HEK293 (cell line): ENCODE measurements at regions not wholly inside any gene's neighbourhood (a gene's known extent, or its start where the extent isn't known, plus 50 kb on each side); places are given as distances from the start of the nearest gene placed in this dataset.

Experiments used
- CTCF ChIA-PET: fragments of 350-600 bp; formaldehyde crosslinking; extraction: SDS; loops from one replicate; lab custom pipeline; 2021; ENCODE audit warnings: antibody characterized with exemption; lab: Yijun Ruan, JAX
- POLR2A ChIA-PET: fragments of 300-600 bp; formaldehyde crosslinking; extraction: SDS; loops from one replicate; lab custom pipeline; 2020; ENCODE audit warnings: antibody characterized with exemption, inconsistent platforms; lab: Yijun Ruan, JAX
- H3K27ac ChIP-seq: fragments of 200-500 bp; sonication (Bioruptor generic); 2 replicates; pipeline ENCODE4 v1.5.1; 2014; ENCODE audit warnings: low read depth, low read length, control low read depth, inconsistent platforms; ENCODE audit errors: extremely low read depth
- H3K36me3 ChIP-seq, 2 experiments: fragments of 200-500 bp in 1 of 2; sonication (Bioruptor generic) in 1 of 2; 1 replicate in 1 of 2; 2 replicates in 1 of 2; pipeline ENCODE4 v1.5.1; 2014 to 2017; ENCODE audit warnings: inconsistent platforms in 2 of 2, low read length in 2 of 2; ENCODE audit not compliant: control insufficient read depth in 2 of 2, insufficient read depth in 1 of 2
- H3K4me1 ChIP-seq: fragments of 200-500 bp; sonication (Bioruptor generic); 2 replicates; pipeline ENCODE4 v1.5.1; 2014; ENCODE audit warnings: mild to moderate bottlenecking, low read length, inconsistent platforms; ENCODE audit not compliant: control insufficient read depth, insufficient read depth
- H3K4me3 ChIP-seq: 2 replicates; pipeline ENCODE4 v1.5.1; 2011; ENCODE audit warnings: low read depth, mild to moderate bottlenecking, control low read depth, low read length, moderate library complexity
- H3K9me3 ChIP-seq: fragments of 200-500 bp; sonication (Bioruptor generic); 2 replicates; pipeline ENCODE4 v1.5.1; 2014; ENCODE audit warnings: low read depth, low read length, inconsistent platforms; ENCODE audit not compliant: control insufficient read depth, insufficient read depth
- KLF10 ChIP-seq: fragments of 450-650 bp; IDR thresholded peaks from 2 replicates; pipeline ENCODE4 v1.5.1; 2018; ENCODE audit warnings: missing biosample characterization, mild to moderate bottlenecking, missing genetic modification characterization
- KLF16 ChIP-seq: fragments of 450-650 bp; formaldehyde crosslinking; IDR thresholded peaks from 2 replicates; pipeline ENCODE4 v1.5.1; 2017; ENCODE audit warnings: missing biosample characterization, missing genetic modification characterization
- KLF8 ChIP-seq: fragments of 450-650 bp; formaldehyde crosslinking; IDR thresholded peaks from 2 replicates; pipeline ENCODE4 v1.5.1; 2016; ENCODE audit warnings: missing biosample characterization, missing genetic modification characterization
- MZF1 ChIP-seq: fragments of 450-650 bp; formaldehyde crosslinking; IDR thresholded peaks from 2 replicates; pipeline ENCODE4 v1.5.1; 2017; ENCODE audit warnings: missing biosample characterization, missing genetic modification characterization, borderline replicate concordance
- SP3 ChIP-seq: fragments of 450-650 bp; formaldehyde crosslinking; IDR thresholded peaks from 2 replicates; pipeline ENCODE4 v1.5.1; 2016; ENCODE audit warnings: missing biosample characterization, missing genetic modification characterization
- WT1 ChIP-seq: fragments of 450-650 bp; formaldehyde crosslinking; IDR thresholded peaks from 2 replicates; pipeline ENCODE4 v1.5.1; 2016; ENCODE audit warnings: missing biosample characterization, missing genetic modification characterization
- YY1 ChIP-seq: fragments of 450-650 bp; formaldehyde crosslinking; IDR thresholded peaks from 2 replicates; pipeline ENCODE4 v1.5.1; 2018; ENCODE audit warnings: missing biosample characterization, missing genetic modification characterization
- ZBTB17 ChIP-seq: fragments of 450-650 bp; formaldehyde crosslinking; IDR thresholded peaks from 2 replicates; pipeline ENCODE4 v1.5.1; 2016; ENCODE audit warnings: missing biosample characterization, missing genetic modification characterization
- ZBTB20 ChIP-seq: fragments of 450-650 bp; formaldehyde crosslinking; IDR thresholded peaks from 2 replicates; pipeline ENCODE4 v1.5.1; 2016; ENCODE audit warnings: missing biosample characterization, missing genetic modification characterization
- ZBTB8A ChIP-seq: fragments of 450-650 bp; formaldehyde crosslinking; IDR thresholded peaks from 2 replicates; pipeline ENCODE4 v1.5.1; 2016; ENCODE audit warnings: missing biosample characterization, missing genetic modification characterization
- ZFP37 ChIP-seq: fragments of 450-650 bp; formaldehyde crosslinking; IDR thresholded peaks from 2 replicates; pipeline ENCODE4 v1.5.1; 2016; ENCODE audit warnings: missing biosample characterization, missing genetic modification characterization
- ZNF169 ChIP-seq: fragments of 450-650 bp; formaldehyde crosslinking; IDR thresholded peaks from 2 replicates; pipeline ENCODE4 v1.5.1; 2016; ENCODE audit warnings: missing biosample characterization, missing genetic modification characterization
- ZNF175 ChIP-seq: fragments of 450-650 bp; formaldehyde crosslinking; IDR thresholded peaks from 2 replicates; pipeline ENCODE4 v1.5.1; 2016; ENCODE audit warnings: missing biosample characterization, missing genetic modification characterization
- ZNF202 ChIP-seq: fragments of 450-650 bp; formaldehyde crosslinking; IDR thresholded peaks from 2 replicates; pipeline ENCODE4 v1.5.1; 2016; ENCODE audit warnings: missing biosample characterization, missing genetic modification characterization, borderline replicate concordance
- ZNF214 ChIP-seq: fragments of 450-650 bp; formaldehyde crosslinking; IDR thresholded peaks from 2 replicates; pipeline ENCODE4 v1.5.1; 2017; ENCODE audit warnings: missing biosample characterization, mild to moderate bottlenecking, missing genetic modification characterization, borderline replicate concordance
- ZNF354C ChIP-seq: fragments of 450-650 bp; formaldehyde crosslinking; IDR thresholded peaks from 2 replicates; pipeline ENCODE4 v1.5.1; 2016; ENCODE audit warnings: missing biosample characterization, missing genetic modification characterization, low read depth, borderline replicate concordance
- ZNF404 ChIP-seq: fragments of 450-650 bp; formaldehyde crosslinking; IDR thresholded peaks from 2 replicates; pipeline ENCODE4 v1.5.1; 2017; ENCODE audit warnings: missing biosample characterization, missing genetic modification characterization
- ZNF473 ChIP-seq: fragments of 450-650 bp; formaldehyde crosslinking; IDR thresholded peaks from 2 replicates; pipeline ENCODE4 v1.5.1; 2017; ENCODE audit warnings: missing biosample characterization, missing genetic modification characterization
- ZNF530 ChIP-seq: fragments of 450-650 bp; formaldehyde crosslinking; IDR thresholded peaks from 2 replicates; pipeline ENCODE4 v1.5.1; 2016; ENCODE audit warnings: low read depth, missing biosample characterization, missing genetic modification characterization
- ZNF571 ChIP-seq: fragments of 450-650 bp; formaldehyde crosslinking; IDR thresholded peaks from 2 replicates; pipeline ENCODE4 v1.5.0; 2017; ENCODE audit warnings: missing biosample characterization, missing genetic modification characterization
- ZNF623 ChIP-seq: fragments of 450-650 bp; formaldehyde crosslinking; IDR thresholded peaks from 2 replicates; pipeline ENCODE4 v1.5.1; 2016; ENCODE audit warnings: missing biosample characterization, missing genetic modification characterization
- ZNF701 ChIP-seq: fragments of 450-650 bp; formaldehyde crosslinking; IDR thresholded peaks from 2 replicates; pipeline ENCODE4 v1.5.1; 2016; ENCODE audit warnings: missing biosample characterization, missing genetic modification characterization
- ZNF707 ChIP-seq: fragments of 450-650 bp; formaldehyde crosslinking; IDR thresholded peaks from 2 replicates; pipeline ENCODE4 v1.5.1; 2016; ENCODE audit warnings: missing biosample characterization, missing genetic modification characterization
- ZNF76 ChIP-seq: fragments of 450-650 bp; formaldehyde crosslinking; IDR thresholded peaks from 2 replicates; pipeline ENCODE4; 2016; ENCODE audit warnings: low read depth, missing biosample characterization, missing genetic modification characterization, borderline replicate concordance
- ZNF785 ChIP-seq: fragments of 450-650 bp; formaldehyde crosslinking; IDR thresholded peaks from 2 replicates; pipeline ENCODE4 v1.5.1; 2016; ENCODE audit warnings: missing biosample characterization, missing genetic modification characterization
- TF ChIP-seq, protein P1 (sequence below): fragments of 450-650 bp; formaldehyde crosslinking; conservative IDR thresholded peaks from 2 replicates; pipeline ENCODE4 v1.5.1; 2016; ENCODE audit warnings: low read depth, missing biosample characterization, missing genetic modification characterization

GRCh38 chr2:166609183-166609959 lies 115.3 kb upstream of the SCN7A start:
- ChIA-PET POLR2A (no interaction called here), CTCF (interaction anchor here (0.6 kb wide), 1 partner anchor 47 kb away, joined by 3 read pairs; no protein-coding TSS in a partner anchor)
- Histone ChIP-seq H3K4me3 (no peak overlapping the region), H3K9me3 (no peaks in the 10 kb centered on the region), H3K36me3 (no peaks in the 10 kb centered on the region), H3K4me1 (no peaks in the 10 kb centered on the region), H3K27ac (no peak overlapping the region)
- TF ChIP-seq ZNF354C (no peak), ZNF404 (tag by site-specific recombination) (no peak), ZNF701 (tag by site-specific recombination) (no peak), ZBTB17 (no peak), ZBTB20 (tag by site-specific recombination) (no peak), ZNF707 (no peak), WT1 (no peak), ZNF623 (tag by site-specific recombination) (no peak), KLF10 (tag by site-specific recombination) (no peak), ZNF214 (tag by site-specific recombination) (no peak), ZNF473 (tag by site-specific recombination) (no peak), ZBTB8A (tag by site-specific recombination) (no peak), YY1 (tag by site-specific recombination) (no peak), KLF8 (no peak), ZNF169 (no peak)
- TF ChIP-seq, protein P1, sequence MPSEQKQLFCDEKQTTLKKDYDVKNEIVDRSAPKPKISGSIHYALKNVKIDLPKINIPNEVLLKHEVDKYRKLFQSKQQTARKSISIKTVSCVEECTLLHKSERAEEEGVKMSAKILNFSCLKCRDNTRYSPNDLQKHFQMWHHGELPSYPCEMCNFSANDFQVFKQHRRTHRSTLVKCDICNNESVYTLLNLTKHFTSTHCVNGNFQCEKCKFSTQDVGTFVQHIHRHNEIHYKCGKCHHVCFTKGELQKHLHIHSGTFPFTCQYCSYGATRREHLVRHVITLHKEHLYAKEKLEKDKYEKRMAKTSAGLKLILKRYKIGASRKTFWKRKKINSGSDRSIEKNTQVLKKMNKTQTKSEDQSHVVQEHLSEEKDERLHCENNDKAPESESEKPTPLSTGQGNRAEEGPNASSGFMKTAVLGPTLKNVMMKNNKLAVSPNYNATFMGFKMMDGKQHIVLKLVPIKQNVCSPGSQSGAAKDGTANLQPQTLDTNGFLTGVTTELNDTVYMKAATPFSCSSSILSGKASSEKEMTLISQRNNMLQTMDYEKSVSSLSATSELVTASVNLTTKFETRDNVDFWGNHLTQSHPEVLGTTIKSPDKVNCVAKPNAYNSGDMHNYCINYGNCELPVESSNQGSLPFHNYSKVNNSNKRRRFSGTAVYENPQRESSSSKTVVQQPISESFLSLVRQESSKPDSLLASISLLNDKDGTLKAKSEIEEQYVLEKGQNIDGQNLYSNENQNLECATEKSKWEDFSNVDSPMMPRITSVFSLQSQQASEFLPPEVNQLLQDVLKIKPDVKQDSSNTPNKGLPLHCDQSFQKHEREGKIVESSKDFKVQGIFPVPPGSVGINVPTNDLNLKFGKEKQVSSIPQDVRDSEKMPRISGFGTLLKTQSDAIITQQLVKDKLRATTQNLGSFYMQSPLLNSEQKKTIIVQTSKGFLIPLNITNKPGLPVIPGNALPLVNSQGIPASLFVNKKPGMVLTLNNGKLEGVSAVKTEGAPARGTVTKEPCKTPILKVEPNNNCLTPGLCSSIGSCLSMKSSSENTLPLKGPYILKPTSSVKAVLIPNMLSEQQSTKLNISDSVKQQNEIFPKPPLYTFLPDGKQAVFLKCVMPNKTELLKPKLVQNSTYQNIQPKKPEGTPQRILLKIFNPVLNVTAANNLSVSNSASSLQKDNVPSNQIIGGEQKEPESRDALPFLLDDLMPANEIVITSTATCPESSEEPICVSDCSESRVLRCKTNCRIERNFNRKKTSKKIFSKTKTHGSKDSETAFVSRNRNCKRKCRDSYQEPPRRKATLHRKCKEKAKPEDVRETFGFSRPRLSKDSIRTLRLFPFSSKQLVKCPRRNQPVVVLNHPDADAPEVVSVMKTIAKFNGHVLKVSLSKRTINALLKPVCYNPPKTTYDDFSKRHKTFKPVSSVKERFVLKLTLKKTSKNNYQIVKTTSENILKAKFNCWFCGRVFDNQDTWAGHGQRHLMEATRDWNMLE = no peak

GRCh38 chr2:166607880-166608279 lies 113.8 kb upstream of the SCN7A start:
- Histone ChIP-seq H3K36me3 (no peaks in the 10 kb centered on the region), H3K4me3 (no peak overlapping the region), H3K9me3 (no peaks in the 10 kb centered on the region), H3K4me1 (no peaks in the 10 kb centered on the region), H3K27ac (no peak overlapping the region)
- ChIA-PET POLR2A (no interaction called here), CTCF (interaction anchor here (0.7 kb wide), 1 partner anchor 49 kb away, joined by 5 read pairs; no protein-coding TSS in a partner anchor)
- TF ChIP-seq KLF16 (tag by site-specific recombination) (no peak), ZFP37 (tag by site-specific recombination) (no peak), ZNF785 (tag by site-specific recombination) (no peak)

GRCh38 chr2:166593403-166593802 lies 99.4 kb upstream of the SCN7A start:
- Histone ChIP-seq H3K9me3 (no peaks in the 10 kb centered on the region), H3K4me1 (no peaks in the 10 kb centered on the region), H3K36me3 (no peaks in the 10 kb centered on the region), H3K4me3 (no peak overlapping the region), H3K27ac (no peak overlapping the region)
- ChIA-PET CTCF (no interaction called here), POLR2A (no interaction called here)
- no peak for TF ChIP-seq MZF1 (tag by site-specific recombination)
- TF ChIP-seq ZNF175 (tag by site-specific recombination) = no peak
- TF ChIP-seq ZNF571 (tag by site-specific recombination) = no peak
- no peak for TF ChIP-seq ZNF530 (tag by site-specific recombination)
- no peak for TF ChIP-seq ZNF202 (tag by site-specific recombination)
- TF ChIP-seq ZNF76 (tag by site-specific recombination) = no peak
- TF ChIP-seq SP3 (tag by site-specific recombination) = no peak
